H9 (cell line): ENCODE measurements at regions not wholly inside any gene's neighbourhood (a gene's known extent, or its start where the extent isn't known, plus 50 kb on each side); places are given as distances from the start of the nearest gene placed in this dataset.

ENCODE experiments used
- DNase-seq: peaks from one replicate; pipeline ENCODE4 v3.0.0-alpha.2; 2017
- H2AFZ ChIP-seq: one replicate; pipeline ENCODE4 v1.6.1; 2013; ENCODE audit warnings: mild to moderate bottlenecking, low read length, control low read depth, moderate library complexity
- H2AK5ac ChIP-seq: 2 replicates; pipeline ENCODE4 v1.6.1; 2013; ENCODE audit warnings: low read length, control low read depth, mixed read lengths; ENCODE audit not compliant: insufficient read length
- H2BK120ac ChIP-seq: one replicate; pipeline ENCODE4 v1.6.1; 2013; ENCODE audit warnings: low read depth, mild to moderate bottlenecking, low read length, control low read depth, inconsistent platforms; ENCODE audit not compliant: poor library complexity, severe bottlenecking
- H2BK12ac ChIP-seq: 2 replicates; pipeline ENCODE4 v1.6.1; 2013; ENCODE audit warnings: low read length, control low read depth, mixed read lengths, low read depth; ENCODE audit not compliant: insufficient read length
- H2BK15ac ChIP-seq: 2 replicates; pipeline ENCODE4 v1.6.1; 2013; ENCODE audit warnings: low read depth, low read length, control low read depth
- H2BK20ac ChIP-seq: one replicate; pipeline ENCODE4 v1.6.1; 2013; ENCODE audit warnings: low read depth, mild to moderate bottlenecking, low read length, control low read depth, inconsistent platforms; ENCODE audit not compliant: poor library complexity, severe bottlenecking
- H2BK5ac ChIP-seq: 2 replicates; pipeline ENCODE4 v1.6.1; 2013; ENCODE audit warnings: low read length, control low read depth, mixed read lengths; ENCODE audit not compliant: insufficient read length
- H3K14ac ChIP-seq: 2 replicates; pipeline ENCODE4 v1.6.1; 2013; ENCODE audit warnings: low read length, control low read depth; ENCODE audit not compliant: insufficient read depth
- H3K18ac ChIP-seq: 2 replicates; pipeline ENCODE4 v1.6.1; 2013; ENCODE audit warnings: low read depth, mild to moderate bottlenecking, mixed read lengths, low read length, control low read depth; ENCODE audit not compliant: insufficient read length
- H3K23ac ChIP-seq: 2 replicates; pipeline ENCODE4 v1.6.1; 2013; ENCODE audit warnings: low read length, control low read depth, mixed read lengths, low read depth; ENCODE audit not compliant: insufficient read length
- H3K23me2 ChIP-seq: 2 replicates; pipeline ENCODE4 v1.6.1; 2013; ENCODE audit warnings: low read depth, mild to moderate bottlenecking, mixed read lengths, low read length, control low read depth; ENCODE audit not compliant: insufficient read length, poor library complexity, severe bottlenecking
- H3K27ac ChIP-seq: 2 replicates; pipeline ENCODE4 v1.5.1; 2013; ENCODE audit warnings: low read length, control low read depth, mixed read lengths, low read depth; ENCODE audit not compliant: insufficient read length
- H3K27me3 ChIP-seq: 2 replicates; pipeline ENCODE4 v1.6.1; 2013; ENCODE audit warnings: low read length, control low read depth, inconsistent platforms; ENCODE audit not compliant: insufficient read depth
- H3K4ac ChIP-seq: 2 replicates; pipeline ENCODE4 v1.6.1; 2013; ENCODE audit warnings: low read depth, mild to moderate bottlenecking, control low read depth, inconsistent platforms, low read length, moderate library complexity
- H3K4me1 ChIP-seq: 2 replicates; pipeline ENCODE4 v1.6.1; 2013; ENCODE audit warnings: low read length, control low read depth, inconsistent platforms; ENCODE audit not compliant: insufficient read depth
- H3K4me2 ChIP-seq: 2 replicates; pipeline ENCODE4 v1.6.1; 2013; ENCODE audit warnings: low read length, control low read depth, mixed read lengths; ENCODE audit not compliant: insufficient read length, insufficient read depth
- H3K56ac ChIP-seq: 2 replicates; pipeline ENCODE4 v1.6.1; 2013; ENCODE audit warnings: low read depth, mild to moderate bottlenecking, mixed read lengths, low read length, control low read depth; ENCODE audit not compliant: insufficient read length
- H3K79me1 ChIP-seq: 2 replicates; pipeline ENCODE4 v1.6.1; 2013; ENCODE audit warnings: low read depth, mild to moderate bottlenecking, moderate library complexity, low read length, control low read depth, inconsistent platforms; ENCODE audit not compliant: insufficient read depth, poor library complexity, severe bottlenecking
- H3K79me2 ChIP-seq: 2 replicates; pipeline ENCODE4 v1.6.1; 2013; ENCODE audit warnings: low read length, control low read depth, inconsistent platforms; ENCODE audit not compliant: insufficient read depth
- H3K9ac ChIP-seq: 2 replicates; pipeline ENCODE4 v1.6.1; 2013; ENCODE audit warnings: low read length, control low read depth, mixed read lengths; ENCODE audit not compliant: insufficient read length; ENCODE audit errors: extremely low read depth
- H3K9me3 ChIP-seq: one replicate; pipeline ENCODE4 v1.6.1; 2013; ENCODE audit warnings: low read depth, low read length, inconsistent platforms; ENCODE audit not compliant: control insufficient read depth
- H3T11ph ChIP-seq: one replicate; pipeline ENCODE4 v1.6.1; 2013; ENCODE audit warnings: mild to moderate bottlenecking, low read length, control low read depth, inconsistent platforms
- H4K20me1 ChIP-seq: one replicate; pipeline ENCODE4 v1.6.1; 2013; ENCODE audit not compliant: control insufficient read depth, insufficient read length, insufficient read depth
- H4K5ac ChIP-seq: 2 replicates; pipeline ENCODE4 v1.6.1; 2013; ENCODE audit warnings: low read depth, mild to moderate bottlenecking, mixed read lengths, low read length, control low read depth; ENCODE audit not compliant: insufficient read length
- H4K8ac ChIP-seq: replicated peaks from 2 replicates; pipeline ENCODE4 v1.6.1; 2013; ENCODE audit warnings: low read length, control low read depth, mixed read lengths, low read depth; ENCODE audit not compliant: insufficient read length
- H4K91ac ChIP-seq: 2 replicates; pipeline ENCODE4 v1.6.1; 2013; ENCODE audit warnings: low read depth, mild to moderate bottlenecking, moderate library complexity, mixed read lengths, low read length, control low read depth; ENCODE audit not compliant: insufficient read length
- H3K27ac Mint-ChIP-seq, 3 experiments: 2 replicates in 2 of 3; 3 replicates in 1 of 3; pipeline ENCODE4 v1.8.0; 2020 to 2021; ENCODE audit warnings: mixed read lengths in 3 of 3, mild to moderate bottlenecking in 1 of 3, moderate library complexity in 1 of 3
- H3K27me3 Mint-ChIP-seq: 2 replicates; pipeline ENCODE4 v1.8.0; 2021; ENCODE audit warnings: low read depth, mild to moderate bottlenecking, moderate library complexity, mixed read lengths
- H3K36me3 Mint-ChIP-seq, 3 experiments: 2 replicates in 2 of 3; 3 replicates in 1 of 3; pipeline ENCODE4 v1.8.0; 2020 to 2021; ENCODE audit warnings: low read depth in 3 of 3, mixed read lengths in 3 of 3; ENCODE audit not compliant: insufficient read depth in 1 of 3
- H3K4me1 Mint-ChIP-seq, 2 experiments: 2 replicates each; pipeline ENCODE4 v1.8.0; 2020; ENCODE audit warnings: mixed read lengths in 2 of 2
- H3K4me3 Mint-ChIP-seq, 2 experiments: 2 replicates in 1 of 2; 3 replicates in 1 of 2; pipeline ENCODE4 v1.8.0; 2020 to 2021; ENCODE audit warnings: mild to moderate bottlenecking in 2 of 2, mixed read lengths in 2 of 2, moderate library complexity in 1 of 2
- H3K9me3 Mint-ChIP-seq, 2 experiments: 2 replicates in 1 of 2; 3 replicates in 1 of 2; pipeline ENCODE4 v1.8.0; 2020; ENCODE audit warnings: mild to moderate bottlenecking in 2 of 2, mixed read lengths in 2 of 2, moderate library complexity in 1 of 2
- WGBS: extraction: QIAGEN DNeasy Blood & Tissue Kit; methylation state at CpG from one replicate; pipeline ENCODE4 v1.1.7; 2013; ENCODE audit warnings: missing lambda C conversion rate, low lambda C conversion rate, mixed read lengths; ENCODE audit not compliant: insufficient read length; ENCODE audit errors: extremely low coverage; 5-methylcytosine and 5-hydroxymethylcytosine counted together
- TF ChIP-seq, protein P1 (sequence below): fragments of 200-600 bp; sonication (generic); conservative IDR thresholded peaks from 3 replicates; pipeline ENCODE4 v1.8.0; 2021; ENCODE audit warnings: antibody characterized with exemption, mild to moderate bottlenecking

GRCh38 chr4:129515356-129515755, 419.4 kb downstream of the C4orf33 start:
- DNase-seq: no peak
- H3K4me3 Mint-ChIP-seq: no peak overlapping the region
- H3K9me3 Mint-ChIP-seq: no peaks in the 10 kb centered on the region
- Histone ChIP-seq H3K27ac (no peak overlapping the region), H2BK12ac (no peak overlapping the region), H2AFZ (no peak overlapping the region), H3K9ac (no peak overlapping the region), H3K9me3 (no peaks in the 10 kb centered on the region), H3K27me3 (no peaks in the 10 kb centered on the region), H2BK120ac (no peak overlapping the region), H3K23me2 (no peaks in the 10 kb centered on the region), H2AK5ac (no peak overlapping the region), H4K20me1 (no peaks in the 10 kb centered on the region), H4K8ac (no peak overlapping the region), H3K4me2 (no peak overlapping the region), H2BK20ac (no peak overlapping the region), H3K79me2 (no peaks in the 10 kb centered on the region), H3K4me1 (no peaks in the 10 kb centered on the region), H4K5ac (no peak overlapping the region), H3K14ac (no peak overlapping the region), H3K4ac (no peak overlapping the region), H2BK15ac (no peak overlapping the region), H4K91ac (no peak overlapping the region), H2BK5ac (no peak overlapping the region), H3T11ph (no peak overlapping the region), H3K18ac (no peak overlapping the region), H3K56ac (no peak overlapping the region), H3K79me1 (no peaks in the 10 kb centered on the region), H3K23ac (no peak overlapping the region)
- H3K36me3 Mint-ChIP-seq: no peaks in the 10 kb centered on the region; a peak in 2 of 7 replicates
- WGBS: no CpG with 5 or more reads among the region's 1 CpG
- no peak overlapping the region for H3K27ac Mint-ChIP-seq
- H3K4me1 Mint-ChIP-seq: no peaks in the 10 kb centered on the region
- TF ChIP-seq, protein P1, sequence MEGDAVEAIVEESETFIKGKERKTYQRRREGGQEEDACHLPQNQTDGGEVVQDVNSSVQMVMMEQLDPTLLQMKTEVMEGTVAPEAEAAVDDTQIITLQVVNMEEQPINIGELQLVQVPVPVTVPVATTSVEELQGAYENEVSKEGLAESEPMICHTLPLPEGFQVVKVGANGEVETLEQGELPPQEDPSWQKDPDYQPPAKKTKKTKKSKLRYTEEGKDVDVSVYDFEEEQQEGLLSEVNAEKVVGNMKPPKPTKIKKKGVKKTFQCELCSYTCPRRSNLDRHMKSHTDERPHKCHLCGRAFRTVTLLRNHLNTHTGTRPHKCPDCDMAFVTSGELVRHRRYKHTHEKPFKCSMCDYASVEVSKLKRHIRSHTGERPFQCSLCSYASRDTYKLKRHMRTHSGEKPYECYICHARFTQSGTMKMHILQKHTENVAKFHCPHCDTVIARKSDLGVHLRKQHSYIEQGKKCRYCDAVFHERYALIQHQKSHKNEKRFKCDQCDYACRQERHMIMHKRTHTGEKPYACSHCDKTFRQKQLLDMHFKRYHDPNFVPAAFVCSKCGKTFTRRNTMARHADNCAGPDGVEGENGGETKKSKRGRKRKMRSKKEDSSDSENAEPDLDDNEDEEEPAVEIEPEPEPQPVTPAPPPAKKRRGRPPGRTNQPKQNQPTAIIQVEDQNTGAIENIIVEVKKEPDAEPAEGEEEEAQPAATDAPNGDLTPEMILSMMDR: no peak
- no peaks in the 10 kb centered on the region for H3K27me3 Mint-ChIP-seq
